Urinary bladder (tissue), 3 donors: ENCODE measurements at regions not wholly inside any gene's neighbourhood (a gene's known extent, or its start where the extent isn't known, plus 50 kb on each side); places are given as distances from the start of the nearest gene placed in this dataset.

Source experiments
- DNase-seq: peaks from one replicate; pipeline ENCODE4 v3.0.0-alpha.2; 2015; ENCODE audit errors: extremely low spot score
- H3K27ac ChIP-seq: one replicate; pipeline ENCODE4 v1.5.1; 2013; ENCODE audit warnings: low read depth, mild to moderate bottlenecking, moderate library complexity
- H3K36me3 ChIP-seq: one replicate; pipeline ENCODE4 v1.6.1; 2013; ENCODE audit warnings: mild to moderate bottlenecking, moderate library complexity; ENCODE audit not compliant: insufficient read depth
- H3K4me1 ChIP-seq: one replicate; pipeline ENCODE4 v1.6.1; 2013; ENCODE audit warnings: mild to moderate bottlenecking, moderate library complexity; ENCODE audit not compliant: insufficient read depth
- H3K4me3 ChIP-seq: one replicate; pipeline ENCODE4 v1.5.1; 2013; ENCODE audit warnings: low read depth, low read length
- WGBS: extraction: QIAGEN DNeasy Blood & Tissue Kit; methylation state at CpG from one replicate; pipeline ENCODE4 v1.1.7; 2013; 5-methylcytosine and 5-hydroxymethylcytosine counted together
- donor health status: healthy with polysubstance abuse.
- donor health status: healthy.

DNA sequence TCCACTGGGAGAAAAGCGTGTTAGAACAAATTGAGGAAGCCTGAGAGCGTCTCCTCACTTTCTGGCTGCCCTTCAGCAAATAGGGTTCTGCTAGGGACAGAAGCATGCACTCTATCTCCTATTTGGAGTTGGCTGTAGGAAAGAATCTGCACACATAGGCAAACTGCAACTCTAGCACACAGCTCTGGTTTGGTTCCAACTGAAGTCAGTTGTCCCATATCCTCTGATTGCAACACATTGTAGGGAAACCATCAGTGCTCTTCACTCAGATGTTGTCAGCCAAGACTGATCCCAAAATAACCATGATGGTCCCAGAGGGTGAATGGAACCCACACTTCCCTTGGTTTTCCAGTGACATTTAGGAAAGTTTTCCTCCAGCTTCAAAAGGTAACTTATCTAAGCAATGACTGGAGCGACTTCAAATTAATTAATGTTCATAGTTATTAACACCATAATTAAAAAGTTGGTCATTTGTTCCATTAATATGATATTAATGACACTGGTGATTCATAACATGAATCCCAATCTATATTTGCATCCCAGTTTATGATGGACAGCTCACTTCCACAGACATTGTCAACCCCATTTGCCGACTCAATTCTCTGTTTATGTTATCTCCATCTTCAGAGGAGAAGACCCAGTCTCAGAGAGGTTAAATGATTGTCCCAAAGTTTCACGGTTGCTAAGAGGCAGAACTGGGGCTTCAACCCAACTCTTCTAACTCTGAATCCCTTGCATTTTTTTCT, 136.7 kb upstream of the ZNF462 start:
- no peaks in the 10 kb centered on the region for H3K36me3 ChIP-seq
- WGBS = 92% methylated on average over 5 of the region's 5 CpGs

DNA sequence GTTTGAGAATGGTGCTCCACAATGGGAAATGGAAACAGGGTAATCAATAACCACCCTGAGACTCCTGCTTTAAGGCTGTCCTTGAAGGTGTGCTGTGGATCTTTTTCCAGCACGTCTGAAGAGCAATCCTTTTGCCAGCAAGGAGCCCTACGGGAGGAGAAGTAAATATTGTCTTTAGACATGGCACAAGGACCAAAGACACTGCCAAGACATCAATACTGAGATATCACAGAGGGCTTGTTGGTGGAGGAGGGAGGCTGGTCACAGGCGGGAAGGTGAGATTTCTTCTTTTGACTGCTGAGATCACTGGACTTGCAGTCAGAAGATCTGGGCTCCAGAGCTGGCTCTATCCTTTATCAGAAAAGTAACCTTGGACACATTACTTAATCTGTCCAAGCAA, 135.0 kb upstream of the ZNF462 start:
- WGBS = 76% methylated on average over 3 of the region's 3 CpGs
- Histone ChIP-seq H3K36me3 (no peaks in the 10 kb centered on the region), H3K4me1 (no peaks in the 10 kb centered on the region), H3K27ac (no peak overlapping the region), H3K4me3 (no peak overlapping the region)
- no peak for DNase-seq

More for the DNA sequence above, 136.7 kb upstream of the ZNF462 start:
- no peak overlapping the region for H3K27ac ChIP-seq
- no peak for DNase-seq
- no peaks in the 10 kb centered on the region for H3K4me1 ChIP-seq
- H3K4me3 ChIP-seq = no peak overlapping the region

DNA sequence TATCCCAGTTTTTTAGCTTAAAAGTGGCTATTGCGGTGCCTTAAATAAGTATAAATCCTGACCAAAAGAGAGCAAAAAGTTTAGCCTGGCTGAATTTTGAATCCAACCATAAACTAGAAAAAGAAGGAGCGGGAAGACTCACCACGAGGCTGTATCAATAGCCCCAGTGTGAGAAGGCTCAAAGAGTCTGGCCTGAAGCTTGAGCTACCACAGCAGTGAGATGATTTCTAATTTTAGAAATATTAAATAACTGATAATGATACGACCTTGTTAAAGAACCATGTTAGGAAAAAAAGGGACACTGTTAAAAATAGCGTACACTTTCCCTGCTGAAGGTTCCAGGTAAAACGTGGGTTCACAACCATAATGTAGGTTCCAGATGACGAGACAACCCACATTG, 134.1 kb upstream of the ZNF462 start:
- no peak overlapping the region for H3K4me3 ChIP-seq
- DNase-seq = no peak
- WGBS = 76% methylated on average over 7 of the region's 7 CpGs
- no peaks in the 10 kb centered on the region for H3K4me1 ChIP-seq
- H3K27ac ChIP-seq = no peak overlapping the region
- H3K36me3 ChIP-seq = no peaks in the 10 kb centered on the region

DNA sequence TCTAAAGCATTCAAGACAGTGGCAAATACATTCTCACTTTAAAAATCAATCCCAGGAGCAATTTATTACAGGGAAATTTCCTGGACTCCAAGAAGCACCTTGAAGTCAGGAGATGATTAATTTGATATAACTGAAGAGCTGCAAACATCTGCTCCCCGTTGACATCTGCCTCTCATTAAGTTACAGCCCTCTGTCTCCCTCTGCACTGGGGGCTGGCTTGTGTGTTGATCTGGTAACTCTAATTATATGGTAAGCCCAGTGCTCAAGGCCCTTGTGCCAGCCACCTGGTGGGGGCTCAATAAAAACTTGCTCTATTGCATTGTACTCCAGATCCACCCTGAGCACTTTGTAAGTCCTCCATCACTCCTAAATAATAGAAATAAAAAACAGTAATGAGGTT, 131.1 kb upstream of the ZNF462 start:
- WGBS = 25% methylated on average over 1 of the region's 1 CpG
- Histone ChIP-seq H3K36me3 (no peaks in the 10 kb centered on the region), H3K4me3 (no peak overlapping the region), H3K27ac (no peak overlapping the region), H3K4me1 (no peaks in the 10 kb centered on the region)
- no peak for DNase-seq

GRCh38 chr9:106733828-106734380, 129.1 kb upstream of the ZNF462 start:
- Histone ChIP-seq H3K27ac (no peak overlapping the region), H3K4me3 (no peak overlapping the region), H3K36me3 (no peaks in the 10 kb centered on the region), H3K4me1 (no peaks in the 10 kb centered on the region)
- 93% methylated on average over 3 of the region's 3 CpGs for WGBS
- no peak for DNase-seq

- H3K27ac ChIP-seq = no peak overlapping the region
Observed at GRCh38 chr9:106737516-106737915, 125.5 kb upstream of the ZNF462 start.

GRCh38 chr9:106738109-106738508, 124.9 kb upstream of the ZNF462 start:
- H3K4me1 ChIP-seq = no peaks in the 10 kb centered on the region
- no peak overlapping the region for H3K4me3 ChIP-seq
- no peak for DNase-seq
- no peak overlapping the region for H3K27ac ChIP-seq
- no peaks in the 10 kb centered on the region for H3K36me3 ChIP-seq
- WGBS = 93% methylated on average over 1 of the region's 1 CpG

More at GRCh38 chr9:106737516-106737915, 125.5 kb upstream of the ZNF462 start:
- DNase-seq = no peak
- Histone ChIP-seq H3K4me3 (no peak overlapping the region), H3K36me3 (no peaks in the 10 kb centered on the region), H3K4me1 (no peaks in the 10 kb centered on the region)
- 76% methylated on average over 3 of the region's 3 CpGs for WGBS

- H3K4me3 ChIP-seq = no peak overlapping the region
- H3K36me3 ChIP-seq = no peaks in the 10 kb centered on the region
- no peak for DNase-seq
- no peak overlapping the region for H3K27ac ChIP-seq
- no peaks in the 10 kb centered on the region for H3K4me1 ChIP-seq
- WGBS = 88% methylated on average over 1 of the region's 1 CpG
Observed at GRCh38 chr9:106745457-106745856, 117.5 kb upstream of the ZNF462 start.

DNA sequence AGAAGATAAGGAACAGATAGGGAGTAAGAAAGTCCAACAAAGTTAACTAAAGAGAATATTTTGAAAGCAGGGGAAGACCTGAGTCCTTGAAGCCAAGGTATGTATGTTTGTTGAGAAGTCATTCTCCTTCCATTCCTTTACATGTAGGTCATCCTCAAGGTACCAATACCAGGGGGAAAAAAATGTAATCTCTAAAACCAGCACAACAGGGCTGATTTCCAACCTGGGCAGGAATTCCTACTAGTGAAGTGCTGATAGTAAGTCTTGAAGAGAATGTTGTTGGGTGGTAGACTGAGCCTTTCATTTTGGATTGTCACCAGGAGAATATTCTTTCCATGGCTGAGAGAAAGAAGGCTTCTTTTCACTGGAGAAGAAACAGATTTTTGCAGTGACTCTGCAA, 117.1 kb upstream of the ZNF462 start:
- DNase-seq = no peak
- Histone ChIP-seq H3K4me3 (no peak overlapping the region), H3K4me1 (no peaks in the 10 kb centered on the region), H3K36me3 (no peaks in the 10 kb centered on the region), H3K27ac (no peak overlapping the region)

DNA sequence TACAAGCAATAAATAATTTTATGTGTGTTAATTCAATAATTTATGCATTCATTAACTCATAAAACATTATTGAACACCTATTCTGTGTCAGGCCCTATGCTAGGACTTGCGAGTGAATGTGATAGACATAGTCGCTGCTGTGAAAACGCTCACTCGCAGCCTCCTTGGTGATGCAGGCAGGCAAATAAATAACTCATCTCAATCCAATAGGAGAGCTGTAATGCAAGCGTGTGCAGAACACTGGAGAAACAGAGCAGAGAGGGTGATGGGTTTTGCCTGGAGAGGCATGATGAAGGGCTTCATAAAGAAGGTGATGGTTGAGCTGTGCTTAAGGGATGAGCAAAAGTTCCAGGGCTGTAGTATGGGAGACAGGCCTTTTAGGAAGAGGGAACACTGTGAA, 111.3 kb upstream of the ZNF462 start:
- WGBS = 86% methylated on average over 5 of the region's 5 CpGs

GRCh38 chr9:106752581-106752980, 110.4 kb upstream of the ZNF462 start:
- H3K27ac ChIP-seq = no peak overlapping the region
- H3K36me3 ChIP-seq = no peaks in the 10 kb centered on the region
- no peaks in the 10 kb centered on the region for H3K4me1 ChIP-seq
- 70% methylated on average over 3 of the region's 3 CpGs for WGBS
- no peak overlapping the region for H3K4me3 ChIP-seq
- DNase-seq = no peak

More for the DNA sequence above, 111.3 kb upstream of the ZNF462 start:
- H3K4me3 ChIP-seq = no peak overlapping the region
- no peak for DNase-seq
- H3K27ac ChIP-seq = no peak overlapping the region
- no peaks in the 10 kb centered on the region for H3K4me1 ChIP-seq
- H3K36me3 ChIP-seq = no peaks in the 10 kb centered on the region

DNA sequence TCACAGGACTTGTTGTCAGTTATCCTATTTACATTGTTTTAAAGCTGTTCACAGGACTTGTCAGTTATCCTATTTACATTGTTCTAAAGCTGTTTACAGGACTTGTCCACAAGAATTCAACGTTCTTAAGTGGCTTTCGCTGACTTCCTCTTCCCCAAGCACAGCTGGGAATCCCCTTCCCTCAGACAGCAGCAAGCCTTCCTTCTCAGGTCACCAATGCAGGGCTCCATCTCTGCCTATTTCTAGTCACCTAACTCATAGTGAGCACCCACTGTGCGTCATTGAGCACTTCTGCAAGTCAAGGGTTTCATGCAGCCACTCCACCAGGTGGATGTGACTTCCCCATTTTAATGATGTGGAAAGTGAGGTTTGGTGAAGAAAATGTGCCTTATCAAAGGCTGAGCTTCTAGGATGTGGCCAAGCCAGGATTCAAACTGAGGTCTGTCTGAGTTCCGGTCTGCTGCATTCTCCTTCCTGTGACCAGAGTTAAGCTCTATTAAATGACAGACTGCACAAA, 109.8 kb upstream of the ZNF462 start:
- H3K4me3 ChIP-seq = no peak overlapping the region
- H3K36me3 ChIP-seq = no peaks in the 10 kb centered on the region
- no peaks in the 10 kb centered on the region for H3K4me1 ChIP-seq
- H3K27ac ChIP-seq = no peak overlapping the region
- DNase-seq = no peak
- WGBS = 50% methylated on average over 4 of the region's 4 CpGs

DNA sequence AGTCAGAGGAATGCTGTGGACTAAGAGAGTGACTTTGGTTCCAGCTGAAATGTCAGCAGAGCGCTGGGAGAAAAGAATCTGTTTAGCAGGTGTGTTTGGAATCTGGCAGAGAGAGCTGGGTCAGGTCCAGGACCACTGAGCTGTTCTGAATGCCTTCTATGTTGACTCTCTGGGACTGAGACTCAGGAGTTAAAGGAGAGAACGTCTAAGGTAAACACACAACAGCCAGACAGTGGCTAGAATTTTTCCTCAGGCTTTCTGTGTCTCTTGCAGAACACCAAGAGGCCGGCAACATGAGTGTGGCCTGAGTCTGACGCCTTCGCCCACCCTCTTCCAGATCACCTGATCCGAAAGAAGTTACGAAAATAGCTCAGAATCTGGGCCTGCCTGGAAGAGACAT, 107.2 kb upstream of the ZNF462 start:
- Histone ChIP-seq H3K4me1 (no peaks in the 10 kb centered on the region), H3K27ac (no peak overlapping the region), H3K36me3 (no peaks in the 10 kb centered on the region), H3K4me3 (no peak overlapping the region)
- WGBS = 45% methylated on average over 7 of the region's 7 CpGs
- no peak for DNase-seq

GRCh38 chr9:106757514-106757913, 105.5 kb upstream of the ZNF462 start:
- H3K36me3 ChIP-seq = no peaks in the 10 kb centered on the region
- no peak for DNase-seq
- no peaks in the 10 kb centered on the region for H3K4me1 ChIP-seq
- no peak overlapping the region for H3K4me3 ChIP-seq
- H3K27ac ChIP-seq = no peak overlapping the region
- 69% methylated on average over 2 of the region's 2 CpGs for WGBS
